Retina (tissue), 1 donor: ENCODE measurements at regions not wholly inside any gene's neighbourhood (a gene's known extent, or its start where the extent isn't known, plus 50 kb on each side); places are given as distances from the start of the nearest gene placed in this dataset.
A peak's percentile ranks its signal among the peaks of the same experiment; 100 is the strongest.
"Not testable (repeated sequence)": the region's sequence is repeated elsewhere in the genome, so short reads cannot be mapped to it uniquely, and the experiment has no call there.

Source experiments
- DNase-seq: peaks from one replicate; pipeline ENCODE4 v3.0.0-alpha.2; 2016

- DNase-seq = no peak
Measured at GRCh38 chr4:124070688-124071484, 641.6 kb downstream of the ANKRD50 start.

- DNase-seq = not testable (repeated sequence)
Measured at GRCh38 chr4:124075276-124075675, 637.3 kb downstream of the ANKRD50 start.

- DNase-seq = no peak
Measured at GRCh38 chr4:124079174-124079780, 633.3 kb downstream of the ANKRD50 start.

- no peak for DNase-seq
Measured at GRCh38 chr4:124083711-124084110, 628.8 kb downstream of the ANKRD50 start.

GRCh38 chr4:124085561-124086180, 626.9 kb downstream of the ANKRD50 start:
- no peak for DNase-seq

- no peak for DNase-seq
Measured at GRCh38 chr4:124090021-124090420, 622.5 kb downstream of the ANKRD50 start.

- DNase-seq = no peak
Measured at GRCh38 chr4:124092101-124092500, 620.4 kb downstream of the ANKRD50 start.

GRCh38 chr4:124092541-124092984, 620.0 kb downstream of the ANKRD50 start:
- no peak for DNase-seq

GRCh38 chr4:124095621-124096020, 616.9 kb downstream of the ANKRD50 start:
- no peak for DNase-seq

GRCh38 chr4:124096290-124096689, 616.2 kb downstream of the ANKRD50 start:
- DNase-seq = no peak

- DNase-seq = no peak
Measured at GRCh38 chr4:124097447-124097846, 615.1 kb downstream of the ANKRD50 start.

- DNase-seq = no peak
Measured at GRCh38 chr4:124104101-124104500, 608.4 kb downstream of the ANKRD50 start.

GRCh38 chr4:124104628-124105027, 607.9 kb downstream of the ANKRD50 start:
- DNase-seq = no peak

GRCh38 chr4:124105212-124105611, 607.3 kb downstream of the ANKRD50 start:
- DNase-seq = no peak

GRCh38 chr4:124111411-124111810, 601.1 kb downstream of the ANKRD50 start:
- no peak for DNase-seq

GRCh38 chr4:124111922-124112321, 600.6 kb downstream of the ANKRD50 start:
- peak; percentile 53 for DNase-seq

GRCh38 chr4:124118061-124118460, 594.5 kb downstream of the ANKRD50 start:
- no peak for DNase-seq

GRCh38 chr4:124121461-124121971, 591.0 kb downstream of the ANKRD50 start:
- DNase-seq = no peak

GRCh38 chr4:124123181-124123580, 589.4 kb downstream of the ANKRD50 start:
- DNase-seq = no peak

GRCh38 chr4:124123721-124124120, 588.8 kb downstream of the ANKRD50 start:
- no peak for DNase-seq

GRCh38 chr4:124131324-124131723, 581.2 kb downstream of the ANKRD50 start:
- not testable (repeated sequence) for DNase-seq

GRCh38 chr4:124132161-124132560, 580.4 kb downstream of the ANKRD50 start:
- DNase-seq = no peak

GRCh38 chr4:124133753-124134152, 578.8 kb downstream of the ANKRD50 start:
- DNase-seq = no peak

GRCh38 chr4:124135409-124135813, 577.1 kb downstream of the ANKRD50 start:
- DNase-seq = no peak
